ENCODE measurements at regions not wholly inside any gene's neighbourhood (a gene's known extent, or its start where the extent isn't known, plus 50 kb on each side); places are given as distances from the start of the nearest gene placed in this dataset.

DNA sequence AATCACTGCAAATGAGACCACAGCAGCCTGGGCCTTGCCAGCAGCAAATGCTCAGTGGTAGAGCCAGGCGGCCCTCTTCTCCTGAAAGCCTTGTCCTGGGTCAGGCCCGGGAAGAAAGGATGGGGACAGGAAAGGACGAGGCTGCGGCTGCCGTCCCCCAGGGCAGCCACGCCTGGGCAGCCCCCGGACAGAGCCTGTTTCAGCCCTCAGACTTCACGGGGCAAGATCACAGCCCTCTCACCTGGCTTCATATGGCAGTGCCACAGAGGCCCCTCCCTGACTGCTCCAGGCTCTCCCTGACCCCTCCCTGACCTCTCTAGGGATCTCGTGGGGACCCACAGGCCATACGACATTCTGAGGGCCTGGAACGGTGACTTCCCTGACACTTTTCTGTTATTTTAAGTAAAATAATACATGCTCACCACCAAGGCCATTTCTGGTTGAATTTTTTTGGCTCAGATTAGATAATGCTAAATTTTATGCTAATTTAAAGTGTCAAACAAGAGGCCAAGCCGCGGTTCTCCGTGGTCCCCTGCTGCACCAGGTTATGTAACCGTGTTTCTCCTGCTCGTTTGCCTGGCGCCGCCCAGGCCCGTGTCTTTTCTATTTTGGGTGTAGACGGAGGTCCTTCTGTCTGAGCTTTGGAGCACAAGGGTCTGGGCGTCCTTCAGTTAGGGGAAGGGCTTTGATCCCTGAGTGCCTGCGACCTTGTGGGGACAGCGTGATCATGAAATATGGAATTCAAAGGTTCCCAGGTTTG is 59.9 kb upstream of the BHLHE23 start:
- TF ChIP-seq, protein P1, sequence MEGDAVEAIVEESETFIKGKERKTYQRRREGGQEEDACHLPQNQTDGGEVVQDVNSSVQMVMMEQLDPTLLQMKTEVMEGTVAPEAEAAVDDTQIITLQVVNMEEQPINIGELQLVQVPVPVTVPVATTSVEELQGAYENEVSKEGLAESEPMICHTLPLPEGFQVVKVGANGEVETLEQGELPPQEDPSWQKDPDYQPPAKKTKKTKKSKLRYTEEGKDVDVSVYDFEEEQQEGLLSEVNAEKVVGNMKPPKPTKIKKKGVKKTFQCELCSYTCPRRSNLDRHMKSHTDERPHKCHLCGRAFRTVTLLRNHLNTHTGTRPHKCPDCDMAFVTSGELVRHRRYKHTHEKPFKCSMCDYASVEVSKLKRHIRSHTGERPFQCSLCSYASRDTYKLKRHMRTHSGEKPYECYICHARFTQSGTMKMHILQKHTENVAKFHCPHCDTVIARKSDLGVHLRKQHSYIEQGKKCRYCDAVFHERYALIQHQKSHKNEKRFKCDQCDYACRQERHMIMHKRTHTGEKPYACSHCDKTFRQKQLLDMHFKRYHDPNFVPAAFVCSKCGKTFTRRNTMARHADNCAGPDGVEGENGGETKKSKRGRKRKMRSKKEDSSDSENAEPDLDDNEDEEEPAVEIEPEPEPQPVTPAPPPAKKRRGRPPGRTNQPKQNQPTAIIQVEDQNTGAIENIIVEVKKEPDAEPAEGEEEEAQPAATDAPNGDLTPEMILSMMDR (IDR thresholded peaks at IDR 0.05) = no peak
- no peaks in the 10 kb centered on the region for H3K9me3 ChIP-seq
- no peak overlapping the region for H3K4me3 ChIP-seq
- H3K4me1 ChIP-seq (ENCODE audit: low read depth) = no peaks in the 10 kb centered on the region
- no peak for ATAC-seq
- peak in 1 of 3 donors; percentile 15 for DNase-seq
- no peaks in the 10 kb centered on the region for H3K36me3 ChIP-seq (ENCODE audit: low read depth)
- intact Hi-C loops (cut with DNase I, micrococcal nuclease) = no loop called here

DNA sequence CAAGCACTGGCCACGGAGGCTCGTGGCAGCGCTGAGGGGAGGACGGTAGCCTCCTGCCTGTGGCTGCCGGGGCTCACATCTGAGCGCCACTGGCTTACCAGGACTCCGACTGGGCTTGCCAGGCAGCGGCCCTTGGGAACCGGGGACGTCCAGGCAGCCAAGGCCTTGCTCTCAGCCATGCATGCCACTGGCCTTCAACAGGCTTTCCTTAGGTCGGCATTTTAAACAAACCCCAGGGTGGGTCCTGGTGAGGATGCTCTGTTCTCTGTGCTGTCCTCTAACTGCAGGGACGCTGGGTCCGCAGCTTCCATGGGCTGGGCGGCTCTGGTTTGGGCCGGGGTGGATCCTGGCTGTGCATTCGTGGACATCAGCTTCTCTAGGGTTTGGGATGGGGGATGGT is 59.1 kb upstream of the BHLHE23 start:
- H3K4me1 ChIP-seq (ENCODE audit: low read depth) = no peaks in the 10 kb centered on the region
- ATAC-seq (no peak), DNase-seq (peak in 1 of 3 donors; percentile 31)
- H3K9me3 ChIP-seq = no peaks in the 10 kb centered on the region
- no peak overlapping the region for H3K4me3 ChIP-seq
- TF ChIP-seq, protein P1 (IDR thresholded peaks at IDR 0.05) = no peak
- intact Hi-C loops (cut with DNase I, micrococcal nuclease) = no loop called here
- H3K36me3 ChIP-seq (ENCODE audit: low read depth) = no peaks in the 10 kb centered on the region

DNA sequence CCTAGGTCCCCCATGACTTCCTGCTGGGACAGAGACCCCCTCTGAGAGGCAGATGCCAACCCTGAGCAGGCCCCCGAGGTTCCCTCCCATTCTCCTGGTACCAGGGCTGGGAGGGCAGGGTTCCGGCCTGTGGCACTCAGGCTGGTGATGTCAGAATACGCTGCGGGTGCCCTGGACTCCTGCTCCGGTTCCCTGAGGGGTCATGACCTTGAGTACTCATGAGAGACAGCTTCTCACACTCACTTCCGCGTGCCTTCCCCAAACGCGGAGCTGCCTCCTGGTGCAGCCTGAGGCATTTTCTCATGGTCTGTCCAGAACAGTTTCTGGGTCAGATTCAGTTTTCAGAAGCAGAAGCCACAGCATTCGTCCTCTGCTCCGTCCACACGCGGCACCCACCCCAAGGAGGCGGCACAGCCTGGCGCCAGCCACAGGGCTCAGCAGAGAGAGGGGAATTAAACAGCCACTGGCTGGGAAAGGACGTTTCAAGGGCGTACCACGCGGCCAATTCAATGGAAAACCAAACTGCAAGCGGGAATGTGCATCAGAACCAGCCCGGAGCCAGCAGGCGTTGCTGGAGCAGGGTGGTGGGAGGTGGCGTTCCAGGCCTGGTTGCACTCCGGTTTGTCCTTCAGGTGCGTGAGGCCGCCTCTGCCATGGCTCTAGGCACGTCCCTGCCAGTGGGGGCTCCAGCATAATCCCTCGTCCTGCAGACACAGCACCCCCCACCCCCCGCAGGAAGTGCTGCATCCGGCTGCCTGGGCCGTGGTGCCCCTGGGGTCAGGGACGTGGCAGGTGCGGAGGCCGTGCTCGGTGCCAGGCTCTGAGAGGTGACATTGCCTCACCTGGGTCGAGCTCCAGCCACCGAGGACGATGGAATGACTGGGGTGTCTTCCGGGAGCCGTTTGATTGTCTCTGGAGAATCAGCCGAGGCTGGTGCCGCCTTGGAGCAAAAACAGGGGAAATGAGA is 58.3 kb upstream of the BHLHE23 start:
- DNase-seq (peak in 2 of 3 donors; percentile 4 to 47), ATAC-seq (no peak)
- Histone ChIP-seq H3K9me3 (no peaks in the 10 kb centered on the region), H3K4me1 (ENCODE audit: low read depth) (no peaks in the 10 kb centered on the region), H3K4me3 (no peak overlapping the region), H3K36me3 (ENCODE audit: low read depth) (no peaks in the 10 kb centered on the region)
- TF ChIP-seq, protein P1 (IDR thresholded peaks at IDR 0.05) = no peak
- intact Hi-C loops (cut with DNase I, micrococcal nuclease) = no loop called here

DNA sequence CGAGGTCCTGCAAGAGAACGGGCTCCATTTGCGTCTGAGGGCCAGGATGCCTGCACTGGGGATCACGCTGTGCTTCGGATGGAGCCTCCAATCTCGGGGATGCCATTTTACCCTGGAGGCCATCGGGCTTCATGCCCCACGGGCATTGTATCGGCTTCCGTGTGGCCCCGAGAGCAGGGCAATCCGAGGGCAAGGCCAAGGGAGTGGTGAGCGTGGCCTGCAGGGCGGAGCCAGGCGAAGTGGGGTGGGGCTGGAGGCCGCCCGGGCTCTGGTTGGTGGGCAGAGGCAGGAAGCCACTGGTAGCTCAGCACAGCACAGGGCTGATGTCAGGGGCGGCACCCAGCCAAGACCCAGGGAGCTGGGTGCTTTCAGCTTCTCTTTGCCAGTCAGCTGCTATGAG is 57.5 kb upstream of the BHLHE23 start:
- no peaks in the 10 kb centered on the region for H3K9me3 ChIP-seq
- ATAC-seq (peak; percentile 52), DNase-seq (peak in 2 of 3 donors; percentile 30 to 47)
- H3K4me1 ChIP-seq (ENCODE audit: low read depth) = no peaks in the 10 kb centered on the region
- H3K36me3 ChIP-seq (ENCODE audit: low read depth) = no peaks in the 10 kb centered on the region
- TF ChIP-seq, protein P1 (IDR thresholded peaks at IDR 0.05) = no peak
- H3K4me3 ChIP-seq = no peak overlapping the region
- intact Hi-C loops (cut with DNase I, micrococcal nuclease) = no loop called here

DNA sequence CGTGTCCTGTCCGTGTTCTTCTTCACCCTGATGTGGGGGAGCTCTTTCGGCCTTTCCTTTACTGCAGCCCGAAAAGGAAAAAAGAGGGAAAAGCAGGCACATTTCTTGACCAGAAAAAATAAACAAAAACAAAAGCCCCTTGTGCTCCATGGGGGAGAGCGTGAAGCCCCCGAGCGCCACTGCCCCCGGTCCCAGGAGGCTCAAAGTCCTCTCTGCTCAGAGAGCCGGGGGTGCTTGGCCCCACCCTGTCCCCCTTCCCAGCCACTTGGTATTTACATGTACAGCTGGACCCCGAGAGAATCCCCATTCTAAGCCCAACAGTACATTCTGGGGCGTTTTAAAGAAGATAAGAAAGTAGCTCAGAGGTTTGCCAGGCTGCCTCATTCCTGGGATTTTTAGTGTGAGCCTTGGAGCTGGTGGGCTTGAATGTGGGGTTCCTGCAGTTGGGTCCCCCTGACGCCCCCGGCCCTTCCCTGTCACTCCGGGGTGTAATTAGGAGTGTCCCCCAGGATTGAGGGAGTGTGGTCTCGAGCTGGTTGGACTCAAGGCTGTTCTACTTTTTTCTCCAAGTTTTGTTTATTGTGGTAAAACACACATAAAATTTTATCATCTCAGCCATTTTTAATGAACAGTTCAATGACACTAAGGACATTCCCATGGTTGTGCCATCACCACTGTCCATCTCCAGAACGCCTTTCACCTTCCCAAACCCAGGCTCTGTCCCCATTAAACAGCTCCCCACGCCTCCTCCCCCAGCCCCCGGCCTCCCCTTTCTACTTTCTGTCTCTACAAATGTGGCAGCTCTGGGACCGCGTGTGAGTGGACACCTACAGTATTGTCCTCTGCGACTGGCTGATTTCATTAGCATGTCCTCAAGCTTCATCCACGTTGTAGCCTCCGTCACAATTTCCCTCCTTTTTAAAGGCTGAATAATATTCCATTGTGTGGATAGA is 55.7 kb upstream of the BHLHE23 start:
- intact Hi-C loops (cut with DNase I, micrococcal nuclease) = no loop called here
- no peak for ATAC-seq

More for the DNA sequence above, 55.7 kb upstream of the BHLHE23 start:
- Histone ChIP-seq H3K9me3 (no peaks in the 10 kb centered on the region), H3K36me3 (ENCODE audit: low read depth) (no peaks in the 10 kb centered on the region), H3K4me1 (ENCODE audit: low read depth) (no peaks in the 10 kb centered on the region), H3K4me3 (no peak overlapping the region)
- DNase-seq = peak in 1 of 3 donors; percentile 2
- TF ChIP-seq, protein P1 (IDR thresholded peaks at IDR 0.05) = no peak
